ENCODE measurements at regions not wholly inside any gene's neighbourhood (a gene's known extent, or its start where the extent isn't known, plus 50 kb on each side); places are given as distances from the start of the nearest gene placed in this dataset.
"Not testable (repeated sequence)": the region's sequence is repeated elsewhere in the genome, so short reads cannot be mapped to it uniquely, and the experiment has no call there.

GRCh38 chr2:83877261-83877660 is 581.8 kb downstream of the SUCLG1 start:
- not testable (repeated sequence) for DNase-seq (ENCODE audit: low read depth)

GRCh38 chr2:83874712-83875430 is 584.2 kb downstream of the SUCLG1 start:
- DNase-seq (ENCODE audit: low read depth), result no peak

GRCh38 chr2:83874066-83874465 is 585.0 kb downstream of the SUCLG1 start:
- no peak for DNase-seq (ENCODE audit: low read depth)

- DNase-seq (ENCODE audit: low read depth), result no peak
Measured at GRCh38 chr2:83873110-83873509, 586.0 kb downstream of the SUCLG1 start.

- DNase-seq (ENCODE audit: low read depth), result no peak
Measured at GRCh38 chr2:83866211-83866610, 592.9 kb downstream of the SUCLG1 start.

GRCh38 chr2:83862600-83862999 is 596.5 kb downstream of the SUCLG1 start:
- no peak for DNase-seq (ENCODE audit: low read depth)

GRCh38 chr2:83860320-83860719 is 598.8 kb downstream of the SUCLG1 start:
- DNase-seq (ENCODE audit: low read depth), result no peak

- DNase-seq (ENCODE audit: low read depth), result no peak
Measured at GRCh38 chr2:83859553-83859952, 599.5 kb downstream of the SUCLG1 start.

GRCh38 chr2:83851066-83851465 is 608.0 kb downstream of the SUCLG1 start:
- DNase-seq (ENCODE audit: low read depth), result no peak

- DNase-seq (ENCODE audit: low read depth), result no peak
Measured at GRCh38 chr2:83850071-83850725, 608.9 kb downstream of the SUCLG1 start.

GRCh38 chr2:83844490-83844889 is 614.6 kb downstream of the SUCLG1 start:
- DNase-seq (ENCODE audit: low read depth), result no peak

- no peak for DNase-seq (ENCODE audit: low read depth)
Measured at GRCh38 chr2:83842421-83842820, 616.7 kb downstream of the SUCLG1 start.

GRCh38 chr2:83837823-83838222 is 621.3 kb downstream of the SUCLG1 start:
- DNase-seq (ENCODE audit: low read depth), result no peak

- DNase-seq (ENCODE audit: low read depth), result no peak
Measured at GRCh38 chr2:83827618-83828017, 631.5 kb downstream of the SUCLG1 start.

- DNase-seq (ENCODE audit: low read depth), result no peak
Measured at GRCh38 chr2:83826577-83826976, 632.5 kb downstream of the SUCLG1 start.

- DNase-seq (ENCODE audit: low read depth), result no peak
Measured at GRCh38 chr2:83823229-83823628, 635.9 kb downstream of the SUCLG1 start.

GRCh38 chr2:83817511-83817910 is 641.6 kb downstream of the SUCLG1 start:
- no peak for DNase-seq (ENCODE audit: low read depth)

- DNase-seq (ENCODE audit: low read depth), result no peak
Measured at GRCh38 chr2:83808878-83809277, 650.2 kb downstream of the SUCLG1 start.

- DNase-seq (ENCODE audit: low read depth), result no peak
Measured at GRCh38 chr2:83802604-83803003, 656.5 kb downstream of the SUCLG1 start.

GRCh38 chr2:83795777-83796176 is 663.3 kb downstream of the SUCLG1 start:
- DNase-seq (ENCODE audit: low read depth), result no peak

GRCh38 chr2:83790467-83790866 is 668.6 kb downstream of the SUCLG1 start:
- not testable (repeated sequence) for DNase-seq (ENCODE audit: low read depth)

- not testable (repeated sequence) for DNase-seq (ENCODE audit: low read depth)
Measured at GRCh38 chr2:83789674-83790073, 669.4 kb downstream of the SUCLG1 start.

GRCh38 chr2:83788938-83789566 is 670.0 kb downstream of the SUCLG1 start:
- not testable (repeated sequence) for DNase-seq (ENCODE audit: low read depth)

All from M059J (cell line).